HG03159 (cell line): ENCODE measurements at regions not wholly inside any gene's neighbourhood (a gene's known extent, or its start where the extent isn't known, plus 50 kb on each side); places are given as distances from the start of the nearest gene placed in this dataset.

Experiments used
- ATAC-seq: cut with Tn5 transposase; IDR thresholded peaks from one replicate; pipeline ENCODE4 v1.9.1; 2021; ENCODE audit warnings: mild to moderate bottlenecking, moderate library complexity; ENCODE audit not compliant: unreplicated experiment

- ATAC-seq = no peak
Measured at GRCh38 chr10:111784436-111784835, 399.1 kb downstream of the GPAM start.

GRCh38 chr10:111784946-111785465 lies 398.6 kb downstream of the GPAM start:
- no peak for ATAC-seq

DNA sequence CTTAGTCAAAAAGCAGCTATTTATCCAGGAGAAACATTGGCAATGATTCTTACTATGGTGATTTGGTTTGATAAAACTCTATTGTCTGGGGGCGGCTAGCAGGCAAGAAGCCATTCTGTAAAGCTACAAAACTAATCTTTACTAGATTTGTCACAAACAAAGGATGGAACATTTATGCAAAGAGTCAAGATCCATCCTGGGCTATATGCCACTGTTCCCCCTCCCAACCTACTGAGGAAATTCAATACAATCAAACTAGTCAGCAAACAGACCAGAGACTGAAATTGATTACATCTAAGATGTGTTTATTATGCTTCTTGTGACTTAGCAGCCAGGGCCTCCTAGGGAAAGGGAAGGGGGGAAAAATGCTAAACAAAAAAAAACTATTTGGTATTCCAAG lies 397.6 kb downstream of the GPAM start:
- no peak for ATAC-seq

GRCh38 chr10:111789821-111790220 lies 393.7 kb downstream of the GPAM start:
- ATAC-seq = no peak

GRCh38 chr10:111801841-111802240 lies 381.7 kb downstream of the GPAM start:
- no peak for ATAC-seq

- ATAC-seq = no peak
Measured at GRCh38 chr10:111804781-111805180, 378.8 kb downstream of the GPAM start.

GRCh38 chr10:111811517-111811916 lies 372.0 kb downstream of the GPAM start:
- no peak for ATAC-seq

DNA sequence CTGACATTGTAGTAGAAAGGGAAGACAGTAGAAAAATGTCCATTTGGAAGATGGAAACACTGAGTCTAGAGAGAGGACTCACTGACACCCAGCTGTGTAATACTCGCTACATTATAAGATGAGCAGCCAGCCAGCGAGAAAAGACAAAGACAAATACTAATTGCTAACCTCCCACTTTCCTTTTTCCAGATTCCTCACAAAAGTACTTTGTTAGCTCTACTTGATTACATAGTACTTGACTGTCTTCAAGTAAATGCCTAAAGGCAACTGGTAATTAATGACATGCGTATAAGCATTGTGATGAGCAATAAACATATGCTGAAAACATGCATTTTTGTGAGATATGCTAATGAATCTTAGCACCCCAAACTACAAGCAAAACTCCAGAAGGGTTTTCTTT lies 363.1 kb downstream of the GPAM start:
- ATAC-seq = no peak

GRCh38 chr10:111821871-111822270 lies 361.7 kb downstream of the GPAM start:
- no peak for ATAC-seq

DNA sequence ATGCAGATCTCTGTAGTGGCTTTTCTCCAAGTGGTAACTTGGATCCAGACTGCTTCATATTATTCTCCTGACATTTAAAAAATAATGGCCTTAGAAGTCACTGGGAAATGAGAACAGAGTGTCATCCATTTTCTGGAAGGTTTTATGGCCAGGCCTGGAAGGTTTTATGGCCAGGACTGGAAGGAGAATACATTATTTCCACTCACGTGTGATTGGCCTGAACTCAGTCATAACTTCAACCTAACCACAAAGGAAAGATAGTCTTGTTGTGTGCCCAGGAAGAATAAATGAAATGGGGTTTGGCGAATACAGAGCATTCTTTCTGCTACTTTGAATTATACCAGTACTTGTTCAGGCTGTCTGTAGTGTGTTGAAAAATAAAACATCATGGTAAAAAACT lies 360.9 kb downstream of the GPAM start:
- ATAC-seq = no peak

DNA sequence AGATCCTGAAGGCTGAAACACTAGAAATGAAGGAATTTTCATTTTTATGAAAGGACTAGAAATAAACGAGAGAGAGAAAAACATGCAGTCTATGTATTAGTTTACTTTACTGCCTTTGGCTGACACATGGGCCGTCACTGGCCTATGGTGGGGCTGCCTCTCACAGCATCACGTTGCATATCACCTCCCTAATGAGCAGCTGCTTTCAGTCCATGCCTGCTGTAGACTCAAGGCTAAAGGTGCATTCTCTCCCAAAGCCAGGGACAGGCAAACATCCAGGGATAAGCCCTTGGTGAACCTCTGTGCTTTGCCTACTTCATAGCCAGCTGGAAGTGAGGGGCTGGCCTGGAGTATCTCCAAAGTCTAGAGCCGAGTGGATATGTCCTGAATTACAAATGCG lies 359.4 kb downstream of the GPAM start:
- no peak for ATAC-seq

GRCh38 chr10:111830359-111830758 lies 353.2 kb downstream of the GPAM start:
- no peak for ATAC-seq

DNA sequence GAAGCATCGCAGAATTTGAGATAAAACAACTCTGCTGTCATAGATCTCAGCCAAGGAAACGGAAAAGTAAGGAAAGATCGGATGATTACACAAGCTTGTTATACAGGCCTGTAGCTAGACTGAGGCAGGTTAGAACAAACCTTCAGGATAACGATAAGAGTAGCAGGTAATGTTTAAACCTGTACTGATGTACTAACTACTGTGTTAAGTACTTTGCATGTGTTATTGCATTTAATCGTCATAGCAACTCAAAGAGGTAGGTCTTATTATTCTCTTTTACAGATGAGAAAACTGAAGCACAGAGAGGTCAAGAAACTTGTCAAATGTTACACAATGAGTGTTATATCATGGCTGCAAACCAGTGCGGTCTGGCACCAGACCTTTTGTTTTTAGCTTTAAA lies 352.5 kb downstream of the GPAM start:
- no peak for ATAC-seq

DNA sequence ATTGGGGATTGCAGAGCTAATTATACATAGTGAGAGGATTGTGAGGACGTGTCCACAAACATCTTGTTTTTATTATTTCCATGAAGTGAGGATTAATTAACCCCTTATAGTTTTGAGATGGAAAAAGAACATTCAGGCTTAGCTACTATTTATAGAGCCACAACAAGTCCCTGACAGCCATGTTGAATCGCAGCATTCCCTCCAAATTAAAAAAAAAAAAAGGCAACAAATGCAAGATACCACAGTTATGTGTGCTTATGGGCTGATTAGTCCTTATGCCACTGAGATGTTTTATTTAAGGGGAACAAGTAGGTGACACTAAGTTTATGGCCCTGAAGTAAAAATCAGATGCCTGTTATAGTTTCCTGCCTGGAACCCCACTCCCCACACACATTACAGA lies 350.3 kb downstream of the GPAM start:
- ATAC-seq = no peak

DNA sequence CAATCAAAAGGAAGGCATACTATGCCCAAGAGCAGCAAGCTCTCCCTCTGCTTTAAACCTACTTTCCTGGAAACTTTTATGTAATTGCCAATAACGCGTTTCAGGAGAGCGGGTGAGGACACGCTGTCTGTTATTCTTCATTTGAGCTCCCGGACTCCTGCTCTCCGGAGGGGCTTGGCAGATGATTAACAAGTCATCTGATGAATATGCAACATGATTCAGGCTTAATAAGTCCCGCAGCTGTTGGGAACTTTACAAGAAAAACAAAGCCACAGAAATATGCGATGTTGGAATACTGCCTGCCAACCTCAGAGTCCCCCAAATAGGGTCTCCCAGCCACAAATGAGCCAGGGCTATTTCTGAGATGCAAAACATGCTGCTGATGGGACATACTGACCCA lies 348.0 kb downstream of the GPAM start:
- ATAC-seq = no peak

DNA sequence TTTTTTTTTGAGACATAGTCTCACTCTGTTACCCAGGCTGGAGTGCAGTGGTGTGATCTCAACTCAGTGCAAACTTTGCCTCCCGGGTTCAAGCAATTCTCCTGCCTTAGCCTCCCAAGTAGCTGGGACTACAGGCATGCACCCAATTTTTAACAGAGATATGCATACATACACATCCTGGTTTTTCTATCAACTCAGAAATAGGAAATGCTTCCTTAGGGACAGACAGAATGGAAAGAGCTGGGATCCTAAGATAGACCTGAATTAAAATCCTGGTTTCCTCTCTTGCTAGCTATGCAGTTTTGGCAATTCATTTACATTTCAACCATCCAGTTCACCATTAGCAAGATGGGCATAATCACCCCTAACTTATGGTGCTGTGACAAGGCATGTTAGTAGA lies 347.5 kb downstream of the GPAM start:
- ATAC-seq = no peak

- no peak for ATAC-seq
Measured at GRCh38 chr10:111836571-111836970, 347.0 kb downstream of the GPAM start.

GRCh38 chr10:111837086-111837485 lies 346.5 kb downstream of the GPAM start:
- no peak for ATAC-seq

- ATAC-seq = no peak
Measured at GRCh38 chr10:111837985-111838384, 345.6 kb downstream of the GPAM start.

DNA sequence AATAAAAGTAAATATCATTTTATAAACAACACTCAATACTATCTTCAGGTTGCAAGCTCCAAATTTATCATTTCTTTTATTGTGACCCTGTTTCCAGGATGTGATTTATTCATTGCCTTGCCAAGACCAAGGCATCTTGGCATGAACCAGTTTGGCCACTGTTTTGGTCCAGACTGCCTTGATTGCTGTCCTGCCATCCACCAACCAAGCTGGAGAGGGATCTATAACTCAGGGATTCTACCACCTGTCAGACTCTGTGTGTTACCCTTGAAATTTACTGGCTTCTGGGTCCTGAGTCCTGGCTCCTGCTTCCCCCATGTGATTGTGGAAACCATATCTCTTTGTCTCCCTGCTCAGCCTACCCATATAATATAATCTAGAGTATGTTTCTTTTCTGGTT lies 343.0 kb downstream of the GPAM start:
- ATAC-seq = no peak

DNA sequence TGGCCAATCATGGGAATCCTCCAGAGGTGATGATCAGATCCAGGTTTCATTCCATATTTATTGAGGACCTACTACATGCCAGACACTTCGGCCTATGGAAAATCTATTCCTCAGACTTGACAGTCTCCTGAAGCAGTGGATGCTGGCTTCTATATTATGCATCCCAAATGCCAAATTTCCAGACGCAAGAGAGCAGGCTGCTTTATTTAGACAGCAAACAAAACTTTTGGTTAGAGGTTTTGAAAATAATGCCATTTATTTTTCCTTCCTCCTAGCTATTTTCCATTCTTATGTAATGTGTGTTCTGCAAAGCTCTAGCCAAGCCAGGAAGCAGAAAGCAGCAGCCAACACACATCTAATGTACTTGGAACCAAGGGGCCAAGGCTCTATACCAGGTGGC lies 330.8 kb downstream of the GPAM start:
- ATAC-seq = no peak

DNA sequence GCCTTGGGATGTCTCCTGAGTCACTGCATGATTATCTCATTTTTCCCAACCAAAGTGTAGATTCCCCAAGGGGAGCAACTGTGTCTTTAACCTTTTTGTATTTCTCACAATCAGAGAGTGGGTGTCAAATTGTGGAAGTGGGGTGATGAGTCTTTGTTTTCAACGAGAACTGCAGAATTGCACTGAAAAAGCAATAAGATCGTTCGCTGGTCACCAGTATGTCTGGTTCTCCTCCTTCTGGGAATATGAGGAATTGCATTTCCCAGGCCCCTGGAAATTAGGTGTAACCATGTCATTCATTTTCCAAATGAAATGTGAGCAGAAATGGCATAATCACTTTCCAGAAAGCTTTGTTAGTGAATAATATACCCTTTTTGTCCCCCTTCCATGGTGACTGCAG lies 326.9 kb downstream of the GPAM start:
- no peak for ATAC-seq

- no peak for ATAC-seq
Measured at GRCh38 chr10:111865550-111865949, 318.0 kb downstream of the GPAM start.

- ATAC-seq = no peak
Measured at GRCh38 chr10:111871458-111871857, 312.1 kb downstream of the GPAM start.
